ENCODE measurements at regions not wholly inside any gene's neighbourhood (a gene's known extent, or its start where the extent isn't known, plus 50 kb on each side); places are given as distances from the start of the nearest gene placed in this dataset.

DNA sequence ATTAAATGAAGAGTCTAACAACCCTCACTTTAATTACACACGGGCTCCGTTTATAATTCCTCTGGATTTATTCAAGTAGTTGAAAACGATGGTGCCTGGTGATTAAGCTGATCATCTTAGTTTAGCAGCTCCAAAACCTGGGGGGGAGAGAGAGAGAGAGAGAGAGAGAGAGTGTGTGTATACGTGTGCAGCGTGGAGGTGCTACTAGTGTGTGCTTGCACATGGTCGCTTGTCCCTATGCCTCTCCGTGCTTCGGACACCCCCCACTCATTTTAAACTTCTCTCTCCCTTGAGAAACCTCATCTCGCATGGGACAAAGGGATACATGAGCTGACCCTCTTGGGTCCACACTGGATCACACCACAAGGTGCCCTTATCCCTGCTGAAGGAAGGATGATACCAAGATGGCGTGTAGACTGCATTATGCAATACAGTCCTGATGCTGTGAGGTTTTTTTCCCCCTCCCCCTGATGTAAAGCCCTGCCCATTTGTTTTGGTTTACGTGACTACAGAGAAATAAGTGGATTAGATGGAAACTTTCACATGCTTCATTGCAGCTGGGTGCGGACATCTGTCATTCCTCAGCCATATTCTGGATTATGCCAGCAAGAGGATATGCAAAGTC is 320.8 kb downstream of the ZNF536 start:
- no peak for DNase-seq
- H2AFZ ChIP-seq (ENCODE audit: insufficient read depth, low read depth, low read length, poor library complexity, severe bottlenecking) = no peak overlapping the region
- H3K36me3 Mint-ChIP-seq = no peaks in the 10 kb centered on the region
- H3K4me1 Mint-ChIP-seq = no peaks in the 10 kb centered on the region
- H3K9me3 Mint-ChIP-seq = peaks cover 0 to 8% (median 0%) of the 10 kb centered on the region in 7 donors
- TF ChIP-seq, protein P1, sequence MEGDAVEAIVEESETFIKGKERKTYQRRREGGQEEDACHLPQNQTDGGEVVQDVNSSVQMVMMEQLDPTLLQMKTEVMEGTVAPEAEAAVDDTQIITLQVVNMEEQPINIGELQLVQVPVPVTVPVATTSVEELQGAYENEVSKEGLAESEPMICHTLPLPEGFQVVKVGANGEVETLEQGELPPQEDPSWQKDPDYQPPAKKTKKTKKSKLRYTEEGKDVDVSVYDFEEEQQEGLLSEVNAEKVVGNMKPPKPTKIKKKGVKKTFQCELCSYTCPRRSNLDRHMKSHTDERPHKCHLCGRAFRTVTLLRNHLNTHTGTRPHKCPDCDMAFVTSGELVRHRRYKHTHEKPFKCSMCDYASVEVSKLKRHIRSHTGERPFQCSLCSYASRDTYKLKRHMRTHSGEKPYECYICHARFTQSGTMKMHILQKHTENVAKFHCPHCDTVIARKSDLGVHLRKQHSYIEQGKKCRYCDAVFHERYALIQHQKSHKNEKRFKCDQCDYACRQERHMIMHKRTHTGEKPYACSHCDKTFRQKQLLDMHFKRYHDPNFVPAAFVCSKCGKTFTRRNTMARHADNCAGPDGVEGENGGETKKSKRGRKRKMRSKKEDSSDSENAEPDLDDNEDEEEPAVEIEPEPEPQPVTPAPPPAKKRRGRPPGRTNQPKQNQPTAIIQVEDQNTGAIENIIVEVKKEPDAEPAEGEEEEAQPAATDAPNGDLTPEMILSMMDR (IDR thresholded peaks at IDR 0.05) = no peak
- peaks cover 39 to 49% (median 46%) of the 10 kb centered on the region in 3 donors for H3K27me3 Mint-ChIP-seq (ENCODE audit: low read depth in 3 of 3)
- no peaks in the 10 kb centered on the region for H3K4me1 ChIP-seq (ENCODE audit: control insufficient read depth in 1 of 2, insufficient read depth in 2 of 2, low read length in 2 of 2)
- H3K4me3 Mint-ChIP-seq = peak overlapping the region in 1 of 2 donors; percentile 39
- H3K9ac ChIP-seq (ENCODE audit: insufficient read depth, low read length, poor library complexity, severe bottlenecking) = no peak overlapping the region
- no peaks in the 10 kb centered on the region for H3K36me3 ChIP-seq (replicated peaks in 1 of 2; ENCODE audit: control insufficient read depth in 1 of 2, insufficient read depth in 2 of 2, low read length in 2 of 2)
- no peaks in the 10 kb centered on the region for H3K9me3 ChIP-seq (replicated peaks in 1 of 2; ENCODE audit: control insufficient read depth in 1 of 2, insufficient read depth in 1 of 2, low read length in 2 of 2)
- H3K4me2 ChIP-seq (replicated peaks; ENCODE audit: extremely low read depth, low read length, poor library complexity, severe bottlenecking) = no peak overlapping the region
- peak overlapping the region in 1 of 7 donors; percentile 21 for H3K27ac Mint-ChIP-seq
- H4K20me1 ChIP-seq (ENCODE audit: insufficient read depth, low read length) = no peaks in the 10 kb centered on the region
- 93% methylated on average over 3 of the region's 12 CpGs for WGBS (ENCODE audit: insufficient coverage)
- peaks cover 14 to 40% of the 10 kb centered on the region in 2 donors for H3K27me3 ChIP-seq (ENCODE audit: control insufficient read depth in 2 of 2, insufficient read depth in 2 of 2, low read length in 2 of 2)
- intact Hi-C loops (cut with micrococcal nuclease) = no loop called here
- no peak overlapping the region for H3K27ac ChIP-seq (ENCODE audit: low read depth in 1 of 2, low read length in 2 of 2)
- no peak overlapping the region for H3K4me3 ChIP-seq (replicated peaks in 1 of 3; ENCODE audit: low read depth in 2 of 3, low read length in 3 of 3)
- no peaks in the 10 kb centered on the region for H3K79me2 ChIP-seq (ENCODE audit: insufficient read depth, low read length)

DNA sequence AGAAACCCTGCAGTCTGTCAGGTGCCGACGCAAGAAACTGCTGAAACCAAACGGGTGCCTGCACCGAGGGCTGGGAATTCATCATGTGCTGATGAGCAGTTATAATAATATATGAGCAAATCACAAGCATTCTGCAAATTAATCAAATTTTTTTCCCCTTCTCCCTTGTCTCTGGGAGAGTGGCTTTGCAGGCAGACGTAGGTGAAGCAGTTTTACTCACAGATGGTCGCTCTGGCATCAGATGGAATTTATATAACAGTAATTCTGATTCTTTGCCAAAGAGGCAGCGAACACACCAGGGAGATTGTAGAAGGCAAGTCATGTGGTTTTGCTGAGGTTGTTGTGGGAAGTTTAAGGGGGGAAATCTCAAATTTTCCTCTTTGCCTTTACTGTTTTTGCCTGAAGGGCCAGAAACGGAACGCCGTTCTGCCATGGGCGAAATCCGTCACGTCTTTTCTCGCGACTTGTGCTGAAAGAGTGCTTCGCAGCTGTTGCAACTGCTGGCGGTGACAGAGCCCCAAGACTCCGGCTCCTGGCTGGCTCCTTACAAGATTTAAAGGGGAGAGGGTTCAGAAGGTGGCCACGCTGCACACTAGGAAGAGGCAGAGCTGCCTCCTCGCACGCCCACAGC is 320.1 kb downstream of the ZNF536 start:
- Mint-ChIP-seq H3K36me3 (no peaks in the 10 kb centered on the region), H3K4me3 (peak overlapping the region in 1 of 2 donors; percentile 48), H3K27ac (no peak overlapping the region), H3K9me3 (peaks cover 0 to 8% (median 0%) of the 10 kb centered on the region in 7 donors), H3K4me1 (no peaks in the 10 kb centered on the region), H3K27me3 (ENCODE audit: low read depth in 3 of 3) (peaks cover 45 to 56% (median 52%) of the 10 kb centered on the region in 3 donors)
- Histone ChIP-seq H4K20me1 (ENCODE audit: insufficient read depth, low read length) (no peaks in the 10 kb centered on the region), H3K9me3 (replicated peaks in 1 of 2; ENCODE audit: control insufficient read depth in 1 of 2, insufficient read depth in 1 of 2, low read length in 2 of 2) (no peaks in the 10 kb centered on the region), H3K4me1 (ENCODE audit: control insufficient read depth in 1 of 2, insufficient read depth in 2 of 2, low read length in 2 of 2) (no peaks in the 10 kb centered on the region), H3K9ac (ENCODE audit: insufficient read depth, low read length, poor library complexity, severe bottlenecking) (no peak overlapping the region), H3K79me2 (ENCODE audit: insufficient read depth, low read length) (no peaks in the 10 kb centered on the region), H3K4me2 (replicated peaks; ENCODE audit: extremely low read depth, low read length, poor library complexity, severe bottlenecking) (no peak overlapping the region), H2AFZ (ENCODE audit: insufficient read depth, low read depth, low read length, poor library complexity, severe bottlenecking) (no peak overlapping the region), H3K27me3 (ENCODE audit: control insufficient read depth in 2 of 2, insufficient read depth in 2 of 2, low read length in 2 of 2) (peaks cover 14 to 40% of the 10 kb centered on the region in 2 donors), H3K36me3 (replicated peaks in 1 of 2; ENCODE audit: control insufficient read depth in 1 of 2, insufficient read depth in 2 of 2, low read length in 2 of 2) (no peaks in the 10 kb centered on the region), H3K27ac (ENCODE audit: low read depth in 1 of 2, low read length in 2 of 2) (no peak overlapping the region), H3K4me3 (replicated peaks in 1 of 3; ENCODE audit: low read depth in 2 of 3, low read length in 3 of 3) (no peak overlapping the region)
- TF ChIP-seq, protein P1 (IDR thresholded peaks at IDR 0.05) = no peak
- intact Hi-C loops (cut with micrococcal nuclease) = no loop called here
- no peak for DNase-seq
- WGBS (ENCODE audit: insufficient coverage) = 12% methylated on average over 12 of the region's 21 CpGs
